NCI-H2081 (cell line): ENCODE measurements at regions not wholly inside any gene's neighbourhood (a gene's known extent, or its start where the extent isn't known, plus 50 kb on each side); places are given as distances from the start of the nearest gene placed in this dataset.
A peak's percentile ranks its signal among the peaks of the same experiment; 100 is the strongest.

Source experiments
- DNase-seq, 2 experiments: peaks; one replicate each; lab custom pipeline; 2025; lab: John Stamatoyannopoulos, UW

GRCh38 chr4:56206258-56206657 is 181.0 kb downstream of the AASDH start:
- peak in 1 of 2 experiments; percentile 9 for DNase-seq

GRCh38 chr4:56200275-56200674 is 187.0 kb downstream of the AASDH start:
- DNase-seq = no peak

- DNase-seq = no peak
Measured at GRCh38 chr4:56198265-56198664, 189.0 kb downstream of the AASDH start.

GRCh38 chr4:56197387-56197786 is 189.9 kb downstream of the AASDH start:
- no peak for DNase-seq

- no peak for DNase-seq
Measured at GRCh38 chr4:56195025-56195424, 192.3 kb downstream of the AASDH start.

- no peak for DNase-seq
Measured at GRCh38 chr4:56191534-56191933, 195.8 kb downstream of the AASDH start.

GRCh38 chr4:56187688-56188087 is 199.6 kb downstream of the AASDH start:
- DNase-seq = peak in 1 of 2 experiments; percentile 12

- DNase-seq = no peak
Measured at GRCh38 chr4:56186808-56187523, 200.3 kb downstream of the AASDH start.

GRCh38 chr4:56185901-56186300 is 201.4 kb downstream of the AASDH start:
- no peak for DNase-seq

GRCh38 chr4:56184214-56184613 is 203.1 kb downstream of the AASDH start:
- no peak for DNase-seq

- no peak for DNase-seq
Measured at GRCh38 chr4:56183344-56183959, 203.8 kb downstream of the AASDH start.

- no peak for DNase-seq
Measured at GRCh38 chr4:56182356-56182755, 204.9 kb downstream of the AASDH start.

GRCh38 chr4:56181140-56181953 is 205.9 kb downstream of the AASDH start:
- DNase-seq = peak in 1 of 2 experiments; percentile 27

GRCh38 chr4:56169061-56169460 is 218.2 kb downstream of the AASDH start:
- DNase-seq = no peak

GRCh38 chr4:56164907-56165306 is 216.2 kb downstream of the CEP135 start:
- no peak for DNase-seq

- no peak for DNase-seq
Measured at GRCh38 chr4:56160636-56161035, 211.9 kb downstream of the CEP135 start.

- DNase-seq = peak; percentile 34 to 82
Measured at GRCh38 chr4:56158483-56158882, 209.7 kb downstream of the CEP135 start.

GRCh38 chr4:56156141-56156540 is 207.4 kb downstream of the CEP135 start:
- no peak for DNase-seq

- DNase-seq = no peak
Measured at GRCh38 chr4:56155432-56155831, 206.7 kb downstream of the CEP135 start.

- DNase-seq = no peak
Measured at GRCh38 chr4:56149591-56149990, 200.8 kb downstream of the CEP135 start.

- no peak for DNase-seq
Measured at GRCh38 chr4:56148428-56148827, 199.7 kb downstream of the CEP135 start.

GRCh38 chr4:56147371-56147770 is 198.6 kb downstream of the CEP135 start:
- DNase-seq = no peak

GRCh38 chr4:56146956-56147355 is 198.2 kb downstream of the CEP135 start:
- DNase-seq = no peak
